Choroid plexus epithelial cell (primary cell): ENCODE measurements at regions not wholly inside any gene's neighbourhood (a gene's known extent, or its start where the extent isn't known, plus 50 kb on each side); places are given as distances from the start of the nearest gene placed in this dataset.
A peak's percentile ranks its signal among the peaks of the same experiment; 100 is the strongest.

Source experiments
- DNase-seq: peaks from one replicate; pipeline ENCODE4 v3.0.0-alpha.2; 2010; ENCODE audit warnings: low read depth
- H3K4me3 ChIP-seq: 2 replicates; pipeline ENCODE4 v1.5.1; 2011; ENCODE audit warnings: low read depth, mild to moderate bottlenecking, control low read depth, low read length, moderate library complexity
- TF ChIP-seq, protein P1 (sequence below): conservative IDR thresholded peaks from 2 replicates; pipeline ENCODE4 v1.5.1; 2011; ENCODE audit warnings: low read depth, mild to moderate bottlenecking, control low read depth, inconsistent platforms, low read length, moderate library complexity

DNA sequence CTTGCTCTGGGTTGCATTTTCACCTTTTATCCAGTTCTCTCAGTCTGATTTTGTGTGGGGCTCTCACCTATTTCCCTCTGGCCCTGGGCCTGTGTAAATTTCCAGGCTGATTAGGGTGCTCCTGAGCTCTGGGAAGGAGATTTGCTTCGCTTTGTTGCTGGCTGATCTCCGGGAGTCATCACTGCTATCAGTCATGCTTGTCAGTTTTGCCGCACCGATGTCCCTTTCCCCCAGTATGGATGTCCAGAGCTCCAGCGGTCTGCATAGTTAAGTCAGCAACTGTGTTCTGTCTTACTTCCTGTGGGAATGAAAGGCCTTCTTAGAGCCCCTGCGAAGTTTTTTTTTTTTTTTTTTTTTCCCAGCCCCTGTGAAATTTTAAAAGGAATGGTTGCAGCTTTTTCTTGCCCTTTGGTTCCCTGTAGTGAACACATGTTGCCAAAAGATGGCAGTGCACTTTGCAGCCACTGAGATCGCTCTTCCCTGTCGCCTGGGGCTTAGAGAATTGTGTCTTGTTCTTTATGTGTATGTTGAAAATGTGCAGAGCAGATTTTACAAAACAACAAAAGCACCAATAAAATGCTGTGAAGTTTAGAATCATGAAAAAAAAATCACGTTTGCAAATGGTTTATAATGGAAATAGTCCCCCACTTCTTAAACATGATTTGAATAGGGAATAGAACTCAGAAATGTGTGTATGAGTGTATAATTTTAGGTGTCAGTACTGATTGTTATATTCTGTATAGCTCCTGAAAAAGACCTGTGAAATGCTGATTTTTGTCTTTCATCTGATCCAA lies 109.1 kb upstream of the SLC4A4 start:
- TF ChIP-seq, protein P1, sequence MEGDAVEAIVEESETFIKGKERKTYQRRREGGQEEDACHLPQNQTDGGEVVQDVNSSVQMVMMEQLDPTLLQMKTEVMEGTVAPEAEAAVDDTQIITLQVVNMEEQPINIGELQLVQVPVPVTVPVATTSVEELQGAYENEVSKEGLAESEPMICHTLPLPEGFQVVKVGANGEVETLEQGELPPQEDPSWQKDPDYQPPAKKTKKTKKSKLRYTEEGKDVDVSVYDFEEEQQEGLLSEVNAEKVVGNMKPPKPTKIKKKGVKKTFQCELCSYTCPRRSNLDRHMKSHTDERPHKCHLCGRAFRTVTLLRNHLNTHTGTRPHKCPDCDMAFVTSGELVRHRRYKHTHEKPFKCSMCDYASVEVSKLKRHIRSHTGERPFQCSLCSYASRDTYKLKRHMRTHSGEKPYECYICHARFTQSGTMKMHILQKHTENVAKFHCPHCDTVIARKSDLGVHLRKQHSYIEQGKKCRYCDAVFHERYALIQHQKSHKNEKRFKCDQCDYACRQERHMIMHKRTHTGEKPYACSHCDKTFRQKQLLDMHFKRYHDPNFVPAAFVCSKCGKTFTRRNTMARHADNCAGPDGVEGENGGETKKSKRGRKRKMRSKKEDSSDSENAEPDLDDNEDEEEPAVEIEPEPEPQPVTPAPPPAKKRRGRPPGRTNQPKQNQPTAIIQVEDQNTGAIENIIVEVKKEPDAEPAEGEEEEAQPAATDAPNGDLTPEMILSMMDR = peak; percentile 75
- H3K4me3 ChIP-seq = no peak overlapping the region
- peak; percentile 62 for DNase-seq

DNA sequence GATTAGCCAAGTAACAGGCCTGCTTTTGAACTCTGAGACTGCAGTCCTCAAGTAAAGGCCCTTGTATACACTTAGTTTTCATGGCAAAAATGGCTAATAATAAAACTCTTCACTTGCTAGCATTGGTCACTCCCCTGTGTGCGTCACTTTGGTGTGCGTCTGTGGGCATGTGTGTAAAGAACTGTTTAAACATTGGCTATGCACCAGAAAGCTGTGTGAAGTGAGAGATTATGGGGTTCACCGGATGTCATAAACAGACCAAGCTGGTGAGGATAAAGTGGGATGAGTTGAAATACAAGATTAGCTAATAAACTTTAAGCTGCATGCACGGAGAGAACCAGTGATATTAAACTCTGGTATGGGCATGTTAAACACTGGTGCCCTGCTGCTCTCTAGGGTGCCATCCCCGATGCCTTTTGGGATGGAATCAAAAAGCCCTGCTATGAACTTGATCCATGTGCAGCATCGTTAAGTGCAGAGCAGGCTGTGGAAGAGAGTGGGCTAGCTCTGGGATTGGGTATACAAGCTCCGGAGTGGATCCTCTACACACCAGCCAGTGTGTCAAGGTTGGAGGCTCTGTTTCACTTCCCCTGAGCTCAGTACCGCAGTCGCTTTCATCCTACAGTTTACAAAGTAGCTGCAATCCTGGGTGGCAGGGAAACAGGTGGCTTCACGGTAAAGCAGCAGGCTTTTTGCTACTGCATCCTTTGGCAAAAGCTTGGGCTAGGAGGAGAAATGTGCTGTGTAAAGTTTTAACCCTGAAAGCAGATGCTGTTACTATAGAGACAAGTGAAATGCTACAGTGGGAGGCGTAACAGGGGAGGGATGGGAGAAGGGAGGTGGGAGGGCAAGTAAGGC lies 108.3 kb upstream of the SLC4A4 start:
- no peak for DNase-seq

GRCh38 chr4:71231129-71232055 lies 107.4 kb upstream of the SLC4A4 start:
- H3K4me3 ChIP-seq = no peak overlapping the region
- TF ChIP-seq, protein P1 = no peak
- no peak for DNase-seq

More for the DNA sequence above, 108.3 kb upstream of the SLC4A4 start:
- TF ChIP-seq, protein P1 = no peak
- no peak overlapping the region for H3K4me3 ChIP-seq

DNA sequence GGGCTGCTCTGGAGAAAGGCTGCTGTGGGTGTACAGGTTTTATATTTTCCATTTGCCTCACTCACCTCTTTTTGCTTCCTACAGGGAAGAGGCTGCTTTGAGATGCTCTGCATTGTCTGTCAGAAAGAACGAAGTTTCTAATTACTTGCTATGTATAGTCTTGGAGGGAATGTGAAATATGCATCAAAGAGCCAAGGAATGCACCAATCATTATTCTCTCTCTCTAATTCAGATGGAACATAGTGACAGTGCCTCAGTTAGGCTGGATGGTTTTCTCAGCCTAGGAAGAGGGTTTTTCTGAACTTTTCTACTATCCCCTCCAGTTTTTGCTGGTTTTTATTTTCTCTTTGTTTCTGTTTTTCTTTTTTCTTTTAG lies 106.8 kb upstream of the SLC4A4 start:
- TF ChIP-seq, protein P1 = no peak
- DNase-seq = no peak
- no peak overlapping the region for H3K4me3 ChIP-seq

DNA sequence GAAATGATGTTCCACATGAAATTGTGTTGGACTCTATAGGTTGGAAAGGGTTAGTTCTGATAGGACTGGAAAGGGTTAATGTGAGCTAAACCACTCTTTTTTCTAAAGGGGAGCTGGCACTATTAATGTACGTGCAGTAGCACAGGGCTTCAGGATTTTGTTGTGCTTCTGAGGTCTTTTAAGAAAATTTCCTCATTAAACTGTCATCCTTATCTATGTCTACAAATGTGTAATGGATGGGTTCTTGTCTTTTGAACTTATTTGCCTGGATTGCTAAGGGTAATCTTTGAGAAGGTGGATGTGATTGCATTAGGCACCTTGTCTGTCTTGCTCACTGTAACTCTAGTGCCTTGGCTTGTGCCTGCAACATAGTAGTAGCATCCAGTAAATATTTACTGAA lies 106.0 kb upstream of the SLC4A4 start:
- H3K4me3 ChIP-seq = no peak overlapping the region
- DNase-seq = no peak
- TF ChIP-seq, protein P1 = no peak

GRCh38 chr4:71235311-71236201 lies 103.3 kb upstream of the SLC4A4 start:
- TF ChIP-seq, protein P1 = no peak
- DNase-seq = no peak
- no peak overlapping the region for H3K4me3 ChIP-seq
